ELR (cell line): ENCODE measurements at regions not wholly inside any gene's neighbourhood (a gene's known extent, or its start where the extent isn't known, plus 50 kb on each side); places are given as distances from the start of the nearest gene placed in this dataset.
"Not testable (repeated sequence)": the region's sequence is repeated elsewhere in the genome, so short reads cannot be mapped to it uniquely, and the experiment has no call there.

Source experiments
- DNase-seq: peaks from one replicate; pipeline ENCODE4 v3.0.0-alpha.2; 2015; ENCODE audit warnings: low read depth

GRCh38 chr5:108587821-108588220, 159.9 kb upstream of the FER start:
- no peak for DNase-seq

- no peak for DNase-seq
Measured at GRCh38 chr5:108581026-108581425, 166.7 kb upstream of the FER start.

- DNase-seq: no peak
Measured at GRCh38 chr5:108579236-108579635, 168.5 kb upstream of the FER start.

DNA sequence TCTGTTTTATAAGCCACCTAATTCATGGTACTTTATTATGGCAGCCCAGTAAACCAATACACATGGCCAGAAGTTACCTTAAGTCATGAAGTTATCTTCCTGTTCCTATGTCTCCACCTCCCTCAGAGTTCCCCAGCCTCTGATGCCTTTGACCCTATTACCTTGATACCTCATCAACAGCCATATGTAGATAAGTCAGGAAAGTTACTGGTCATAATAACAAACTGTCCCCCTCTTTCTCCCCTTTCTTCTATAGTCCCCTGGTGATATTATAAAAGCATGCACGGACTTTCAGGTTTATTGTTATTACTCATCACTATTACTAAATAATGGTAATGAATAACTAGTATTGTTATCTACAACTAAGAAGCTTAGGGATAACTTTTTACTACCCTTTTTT, 168.9 kb upstream of the FER start:
- no peak for DNase-seq

- no peak for DNase-seq
Measured at GRCh38 chr5:108567429-108567828, 180.3 kb upstream of the FER start.

GRCh38 chr5:108564441-108564840, 182.5 kb upstream of the FBXL17 start:
- no peak for DNase-seq

DNA sequence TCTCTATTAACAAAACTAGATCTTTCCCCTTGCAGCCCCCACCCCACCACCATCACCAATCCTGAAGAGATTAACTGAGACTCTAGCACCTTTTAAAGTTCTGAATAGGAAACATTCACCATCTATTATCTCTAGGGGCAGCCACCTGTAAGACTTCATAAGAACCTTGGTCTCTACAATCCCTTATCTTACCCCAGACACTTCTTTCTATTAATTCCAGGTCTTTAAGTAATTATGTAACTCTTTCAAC, 180.2 kb upstream of the FBXL17 start:
- no peak for DNase-seq

DNA sequence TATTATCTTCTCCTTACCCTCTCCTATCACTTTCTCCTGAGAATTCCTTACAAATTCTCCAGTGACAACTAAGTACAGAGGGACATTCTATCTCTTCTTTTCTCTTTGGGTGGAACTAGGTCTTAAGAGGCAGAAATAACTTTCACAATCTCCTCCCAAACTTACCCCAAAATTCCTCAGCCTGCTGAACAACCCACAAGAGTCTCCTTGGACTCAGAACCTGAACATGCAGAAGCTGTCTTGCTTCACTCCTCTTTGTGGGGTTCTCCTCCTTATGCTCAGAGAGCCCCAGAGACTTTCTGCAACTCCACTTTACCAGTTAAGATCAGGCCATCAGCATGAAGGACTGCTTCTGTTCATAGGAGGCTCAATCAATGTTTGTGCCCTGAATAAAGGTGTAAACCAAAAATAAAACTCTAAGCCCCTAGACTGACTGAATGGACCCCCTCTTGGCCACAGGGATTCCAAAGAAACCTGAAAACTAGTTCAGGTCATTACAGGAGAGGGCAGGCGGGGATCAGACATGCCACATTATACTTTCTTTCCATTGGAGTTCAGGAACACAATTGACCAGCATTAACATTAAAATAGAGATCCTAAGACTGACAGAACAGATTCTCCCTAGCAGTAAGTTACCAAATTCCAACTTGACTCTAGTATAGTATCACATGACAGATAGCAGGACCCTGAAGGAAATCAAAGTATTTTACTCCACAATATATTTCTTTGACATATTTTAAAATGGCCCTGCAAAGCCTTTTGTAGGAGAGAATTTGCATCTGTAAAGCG, 179.7 kb upstream of the FBXL17 start:
- DNase-seq: no peak

- no peak for DNase-seq
Measured at GRCh38 chr5:108560581-108560980, 178.7 kb upstream of the FBXL17 start.

DNA sequence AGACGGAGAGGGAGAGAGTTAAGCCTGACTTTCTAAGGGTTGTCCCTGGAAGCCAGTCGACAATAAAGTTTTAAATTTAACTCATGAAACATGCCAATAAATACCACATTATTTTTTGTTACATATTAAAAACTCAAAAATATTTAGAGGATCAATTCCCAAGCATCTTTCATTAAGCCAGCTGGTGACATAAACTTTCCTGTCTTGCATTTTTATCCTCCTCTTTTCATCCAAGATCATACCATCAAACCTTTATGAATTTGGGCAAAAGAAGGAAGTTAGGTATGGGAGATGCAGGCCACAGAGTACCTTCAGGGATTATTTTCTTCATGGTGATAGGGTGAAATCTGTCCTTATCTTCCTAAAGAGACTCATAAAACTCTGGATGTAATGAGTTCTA, 178.3 kb upstream of the FBXL17 start:
- no peak for DNase-seq

- DNase-seq: not testable (repeated sequence)
Measured at GRCh38 chr5:108558840-108559239, 176.9 kb upstream of the FBXL17 start.

DNA sequence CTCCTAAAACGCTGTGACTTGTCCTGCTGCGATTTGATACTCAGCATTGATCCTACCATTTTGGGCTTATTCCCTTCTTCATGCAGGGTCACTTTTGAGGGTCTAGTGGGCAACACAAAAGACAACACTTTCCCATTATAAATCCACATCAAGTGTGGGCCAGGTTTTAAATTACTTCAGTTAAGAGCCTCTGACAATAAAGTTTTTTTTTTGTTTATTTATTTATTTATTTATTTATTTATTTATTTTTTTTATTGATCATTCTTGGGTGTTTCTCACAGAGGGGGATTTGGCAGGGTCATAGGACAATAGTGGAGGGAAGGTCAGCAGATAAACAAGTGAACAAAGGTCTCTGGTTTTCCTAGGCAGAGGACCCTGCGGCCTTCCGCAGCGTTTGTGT, 176.2 kb upstream of the FBXL17 start:
- not testable (repeated sequence) for DNase-seq

DNA sequence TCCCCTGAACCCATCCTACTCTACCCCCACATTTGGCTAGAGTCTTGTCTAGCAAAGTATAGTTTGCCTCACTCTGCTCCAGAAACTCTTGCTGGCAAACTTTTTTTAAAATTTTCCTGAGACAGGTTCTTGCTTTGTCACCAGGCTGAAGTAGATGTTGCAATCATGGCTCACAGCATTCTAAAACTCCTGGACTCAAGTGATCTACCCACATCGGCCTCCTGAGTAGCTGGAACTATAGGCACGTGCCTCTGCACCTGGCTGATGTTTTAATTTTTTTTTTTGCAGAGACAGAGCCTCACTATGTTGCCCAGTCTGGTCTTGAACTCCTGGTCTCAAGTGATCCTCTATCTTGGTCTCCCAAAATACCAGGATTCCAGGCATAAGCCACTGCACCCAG, 175.8 kb upstream of the FBXL17 start:
- DNase-seq: no peak

DNA sequence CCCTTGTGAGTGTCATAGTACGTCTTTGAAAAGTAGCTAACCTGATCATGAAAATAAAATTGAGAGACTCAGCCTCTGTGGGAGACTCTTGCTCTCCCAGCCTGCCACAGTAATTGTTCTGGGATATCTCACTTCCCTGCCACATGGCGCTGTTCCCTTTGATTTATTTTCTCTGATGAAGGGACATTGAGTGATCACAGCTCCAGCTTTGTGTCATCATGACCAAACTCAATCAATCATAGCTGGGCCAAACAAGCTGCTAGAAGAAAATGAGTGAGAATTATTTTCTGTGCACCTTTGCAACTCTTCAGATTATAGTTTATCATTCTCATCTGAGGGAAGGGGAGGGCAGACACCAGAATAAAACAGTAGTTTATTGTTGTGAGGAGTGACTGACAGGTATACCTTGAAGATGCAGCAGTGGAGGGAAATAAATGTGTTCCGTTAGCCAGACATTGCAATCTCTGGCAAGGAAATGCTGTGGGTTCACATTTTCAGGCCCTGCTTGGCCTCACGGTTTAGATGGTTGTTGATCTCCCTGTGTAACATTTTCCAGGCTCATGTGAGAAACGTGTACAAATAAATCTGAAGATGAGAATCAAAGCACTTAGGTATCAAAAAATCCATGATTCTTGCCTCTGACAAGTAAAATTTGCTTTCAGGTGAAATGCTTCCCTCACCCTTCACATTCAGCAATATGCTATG, 174.7 kb upstream of the FBXL17 start:
- no peak for DNase-seq

DNA sequence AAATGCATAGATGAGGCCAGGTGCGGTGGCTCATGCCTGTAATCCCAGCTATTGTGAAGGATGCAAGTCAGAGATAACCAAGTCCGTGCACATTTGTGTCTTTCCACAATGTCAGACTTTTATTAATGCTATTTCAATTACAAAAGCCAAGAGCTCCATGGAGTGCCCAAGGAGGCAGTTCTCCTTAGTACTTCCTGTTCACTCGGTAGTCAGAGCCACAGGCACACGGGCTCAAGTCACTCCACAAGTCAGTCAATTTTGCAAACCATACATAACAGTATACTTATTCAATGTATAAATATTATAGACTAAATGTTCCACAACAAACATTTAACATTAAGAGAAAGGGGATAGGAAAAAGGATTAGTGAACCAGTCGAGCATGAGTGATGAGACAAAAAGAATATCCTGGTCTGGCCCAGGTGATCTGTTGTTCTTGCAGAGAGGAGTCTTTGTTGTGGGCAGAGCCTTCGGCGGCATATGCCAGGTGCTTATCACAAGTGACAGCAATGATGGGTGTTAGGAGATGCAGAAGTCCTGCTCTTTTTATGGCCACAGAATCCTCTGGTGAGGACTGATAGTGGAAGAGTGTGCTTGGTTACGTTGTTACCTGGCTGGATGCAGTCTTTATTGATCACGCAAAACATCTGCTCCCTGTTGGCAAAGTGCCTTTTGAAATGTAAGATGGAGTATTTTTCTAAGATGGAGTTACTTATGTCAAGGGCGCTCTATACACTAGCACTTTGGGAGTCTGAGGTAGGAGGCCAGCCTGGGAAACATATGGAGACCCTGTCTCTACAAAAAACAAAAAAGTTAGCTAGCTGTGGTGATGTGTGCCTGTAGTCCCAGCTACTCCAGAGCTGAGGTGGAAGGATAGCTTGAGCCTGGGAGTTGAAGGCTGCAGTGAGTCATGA, 167.0 kb upstream of the FBXL17 start:
- DNase-seq: no peak

DNA sequence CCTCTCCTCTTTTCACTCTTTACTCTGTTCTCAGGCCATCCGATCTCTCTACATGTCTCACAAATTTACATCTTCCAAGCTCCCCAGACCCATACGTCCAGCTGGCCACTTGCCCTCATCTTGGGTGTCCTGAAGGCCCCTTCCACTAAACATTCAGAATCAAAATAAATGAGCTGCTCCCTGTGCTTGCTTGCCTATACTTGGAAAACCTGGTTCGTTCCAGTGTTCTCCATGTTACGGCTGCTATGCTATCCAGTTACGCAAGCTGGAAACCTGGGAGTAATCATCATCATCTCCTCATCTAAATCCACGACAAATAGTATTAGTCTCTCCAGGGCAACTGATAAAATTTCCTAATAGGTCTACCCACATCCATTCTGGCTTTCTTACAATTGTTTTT, 165.0 kb upstream of the FBXL17 start:
- no peak for DNase-seq

GRCh38 chr5:108545301-108545700, 163.4 kb upstream of the FBXL17 start:
- DNase-seq: no peak

GRCh38 chr5:108543486-108543885, 161.6 kb upstream of the FBXL17 start:
- DNase-seq: no peak

- no peak for DNase-seq
Measured at GRCh38 chr5:108541836-108542235, 159.9 kb upstream of the FBXL17 start.

DNA sequence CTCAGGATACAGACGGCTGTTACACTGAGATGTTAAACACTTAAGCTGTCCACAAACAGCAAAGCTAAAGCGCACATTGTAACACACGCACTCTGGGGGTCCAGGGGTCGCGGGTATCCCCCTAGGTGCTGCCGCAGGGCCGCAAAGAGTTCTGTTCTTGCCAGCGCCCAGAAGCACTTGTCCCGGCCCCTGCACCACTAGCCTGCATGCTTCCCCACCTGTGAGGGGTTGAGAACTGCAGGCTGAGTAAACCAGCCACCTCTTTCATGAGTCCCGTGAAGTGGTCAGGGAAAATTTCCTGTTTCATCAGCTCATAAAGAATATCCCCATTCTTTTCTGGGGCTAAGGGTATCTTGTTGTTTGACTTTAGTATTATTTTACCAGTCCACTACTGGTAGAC, 154.4 kb upstream of the FBXL17 start:
- DNase-seq: no peak

GRCh38 chr5:108532129-108532445, 150.2 kb upstream of the FBXL17 start:
- not testable (repeated sequence) for DNase-seq

GRCh38 chr5:108531367-108532128, 149.7 kb upstream of the FBXL17 start:
- no peak for DNase-seq
